PFSK-1 (cell line): ENCODE measurements at regions not wholly inside any gene's neighbourhood (a gene's known extent, or its start where the extent isn't known, plus 50 kb on each side); places are given as distances from the start of the nearest gene placed in this dataset.

Experiments
- FOXP2 ChIP-seq: optimal IDR thresholded peaks from 2 replicates; pipeline ENCODE3; 2011; ENCODE audit warnings: borderline replicate concordance, control low read depth, inconsistent platforms; ENCODE audit not compliant: insufficient read depth; ENCODE audit errors: extremely low read length, extremely low read depth
- POLR2AphosphoS5 ChIP-seq: IDR thresholded peaks from 2 replicates; pipeline ENCODE4 v1.6.1; 2012; ENCODE audit warnings: low read depth, mild to moderate bottlenecking, control low read depth, low read length, moderate library complexity
- REST ChIP-seq, 2 experiments: IDR thresholded peaks; 2 replicates each; pipeline versions ENCODE4 v1.6.1 to v1.8.0; 2011 to 2012; ENCODE audit warnings: low read depth in 2 of 2, low read length in 2 of 2, control low read depth in 1 of 2, inconsistent platforms in 1 of 2, mild to moderate bottlenecking in 1 of 2, moderate library complexity in 1 of 2; ENCODE audit not compliant: insufficient read depth in 1 of 2
- SIN3A ChIP-seq: IDR thresholded peaks from 2 replicates; pipeline ENCODE4 v1.6.1; 2012; ENCODE audit warnings: mild to moderate bottlenecking, low read length, moderate library complexity, borderline replicate concordance; ENCODE audit not compliant: insufficient read depth

GRCh38 chr1:67615886-67616285 is 69.1 kb upstream of the GADD45A start:
- TF ChIP-seq POLR2AphosphoS5 (no peak), FOXP2 (no peak), REST (IDR thresholded peaks at IDR 0.05; ENCODE audit: insufficient read depth in 1 of 2, low read depth in 2 of 2, low read length in 2 of 2) (no peak), SIN3A (no peak)
